IMR-90 (cell line): ENCODE measurements at regions not wholly inside any gene's neighbourhood (a gene's known extent, or its start where the extent isn't known, plus 50 kb on each side); places are given as distances from the start of the nearest gene placed in this dataset.

Experiments
- ATAC-seq: fragments of 200-7000 bp; cut with Tn5 transposase; 2 replicates; pipeline ENCODE4 v1.9.1; 2020; ENCODE audit warnings: low read depth, mild to moderate bottlenecking, moderate library complexity
- BruUV-seq: library from RNA; stranded (reverse); fragments of 400-500 nt; replicated peaks from 2 replicates; lab custom pipeline; 2021; lab: Mats Ljungman, UMichigan
- CTCF ChIA-PET: fragments of 300-600 bp; formaldehyde crosslinking; extraction: SDS; loops from one replicate; lab custom pipeline; 2021; ENCODE audit warnings: antibody characterized with exemption; lab: Yijun Ruan, JAX
- POLR2A ChIA-PET: fragments of 300-600 bp; sonication (Branson Sonifier 250); formaldehyde crosslinking; loops from one replicate; lab custom pipeline; 2022; ENCODE audit warnings: antibody characterized with exemption; ENCODE audit not compliant: unreplicated experiment; lab: Charles Lee
- DNase-seq: peaks from one replicate; pipeline ENCODE4 v3.0.0; 2013
- H2AFZ ChIP-seq: replicated peaks from 2 replicates; pipeline ENCODE3; 2013; ENCODE audit warnings: low read length, mild to moderate bottlenecking; ENCODE audit not compliant: poor library complexity
- H2AK5ac ChIP-seq: 2 replicates; pipeline ENCODE4 v1.6.1; 2013; ENCODE audit warnings: low read depth, low read length, inconsistent platforms
- H2AK9ac ChIP-seq: replicated peaks from 2 replicates; pipeline ENCODE3; 2013; ENCODE audit warnings: mild to moderate bottlenecking, low read depth, low read length, moderate library complexity; ENCODE audit not compliant: poor library complexity
- H2BK120ac ChIP-seq: 2 replicates; pipeline ENCODE4 v1.6.1; 2013; ENCODE audit warnings: low read depth, low read length, inconsistent platforms
- H2BK15ac ChIP-seq: 3 replicates; pipeline ENCODE4 v1.6.1; 2013; ENCODE audit warnings: low read depth, low read length, inconsistent platforms
- H2BK20ac ChIP-seq: 2 replicates; pipeline ENCODE4 v1.6.1; 2013; ENCODE audit warnings: low read depth, mild to moderate bottlenecking, inconsistent platforms, low read length, moderate library complexity
- H2BK5ac ChIP-seq: 2 replicates; pipeline ENCODE4 v1.6.1; 2013; ENCODE audit warnings: mild to moderate bottlenecking, low read depth, low read length, inconsistent platforms; ENCODE audit not compliant: poor library complexity, severe bottlenecking
- H3K14ac ChIP-seq: replicated peaks from 2 replicates; pipeline ENCODE4 v1.6.1; 2013; ENCODE audit warnings: low read depth, low read length, inconsistent platforms
- H3K18ac ChIP-seq: 2 replicates; pipeline ENCODE4 v1.6.1; 2013; ENCODE audit warnings: low read depth, low read length, control low read depth
- H3K23ac ChIP-seq: 2 replicates; pipeline ENCODE4 v1.6.1; 2013; ENCODE audit warnings: low read depth, low read length, inconsistent platforms
- H3K27ac ChIP-seq: 2 replicates; pipeline ENCODE4 v1.5.1; 2013; ENCODE audit warnings: mild to moderate bottlenecking, control low read depth, low read length; ENCODE audit not compliant: insufficient read depth
- H3K27me3 ChIP-seq: 2 replicates; pipeline ENCODE4 v1.6.1; 2013; ENCODE audit warnings: low read length; ENCODE audit not compliant: control insufficient read depth, insufficient read depth
- H3K36me3 ChIP-seq: 2 replicates; pipeline ENCODE4 v1.6.1; 2013; ENCODE audit warnings: low read length, mixed read lengths; ENCODE audit not compliant: control insufficient read depth, insufficient read depth
- H3K4ac ChIP-seq: 2 replicates; pipeline ENCODE4 v1.6.1; 2013; ENCODE audit warnings: low read depth, low read length, inconsistent platforms
- H3K4me1 ChIP-seq: 2 replicates; pipeline ENCODE4 v1.6.1; 2013; ENCODE audit warnings: low read length, mixed read lengths; ENCODE audit not compliant: control insufficient read depth, insufficient read depth
- H3K4me2 ChIP-seq: 2 replicates; pipeline ENCODE4 v1.6.1; 2013; ENCODE audit warnings: low read depth, mild to moderate bottlenecking, control low read depth, low read length, moderate library complexity
- H3K4me3 ChIP-seq: 2 replicates; pipeline ENCODE4 v1.5.1; 2013; ENCODE audit warnings: low read depth, mild to moderate bottlenecking, control low read depth, low read length, moderate library complexity; ENCODE audit not compliant: insufficient read depth
- H3K56ac ChIP-seq: 2 replicates; pipeline ENCODE4 v1.6.1; 2013; ENCODE audit warnings: low read length, inconsistent platforms; ENCODE audit not compliant: insufficient read depth; ENCODE audit errors: extremely low read depth
- H3K79me1 ChIP-seq, 2 experiments: 2 replicates each; pipeline ENCODE4 v1.6.1; 2013; ENCODE audit warnings: low read length in 2 of 2, inconsistent platforms in 1 of 2, low read depth in 1 of 2
- H3K9ac ChIP-seq: 2 replicates; pipeline ENCODE4 v1.6.1; 2013; ENCODE audit warnings: low read depth, low read length, control low read depth
- H3K9me1 ChIP-seq: 2 replicates; pipeline ENCODE4 v1.6.1; 2013; ENCODE audit warnings: low read length, inconsistent platforms; ENCODE audit not compliant: insufficient read depth
- H3K9me3 ChIP-seq: 2 replicates; pipeline ENCODE4 v1.6.1; 2013; ENCODE audit warnings: low read length; ENCODE audit not compliant: control insufficient read depth, insufficient read depth
- H4K20me1 ChIP-seq: 2 replicates; pipeline ENCODE4 v1.6.1; 2013; ENCODE audit warnings: low read length, inconsistent platforms; ENCODE audit not compliant: insufficient read depth
- H4K5ac ChIP-seq: 2 replicates; pipeline ENCODE4 v1.6.1; 2013; ENCODE audit warnings: mild to moderate bottlenecking, low read depth, low read length, control low read depth
- H4K8ac ChIP-seq, 2 experiments: 2 replicates each; pipeline ENCODE4 v1.6.1; 2013; ENCODE audit warnings: low read depth in 2 of 2, low read length in 2 of 2, control low read depth in 1 of 2, inconsistent platforms in 1 of 2
- H4K91ac ChIP-seq: 2 replicates; pipeline ENCODE4 v1.6.1; 2013; ENCODE audit warnings: low read depth, low read length, inconsistent platforms; ENCODE audit not compliant: insufficient read depth
- BHLHE40 ChIP-seq: fragments of 150-350 bp; IDR thresholded peaks from 2 replicates; pipeline ENCODE4 v1.6.1; 2016; ENCODE audit warnings: mild to moderate bottlenecking, low read depth, low read length
- CEBPB ChIP-seq: IDR thresholded peaks from 2 replicates; pipeline ENCODE4 v1.6.1; 2012; ENCODE audit warnings: low read depth, low read length, improper control_type of control experiment
- CHD1 ChIP-seq: IDR thresholded peaks from 2 replicates; pipeline ENCODE4 v1.6.1; 2012; ENCODE audit warnings: low read depth, low read length, improper control_type of control experiment
- FOS ChIP-seq: fragments of 150-350 bp; IDR thresholded peaks from 2 replicates; pipeline ENCODE4 v1.6.1; 2016; ENCODE audit warnings: low read depth, low read length
- MAFK ChIP-seq: IDR thresholded peaks from 2 replicates; pipeline ENCODE4 v1.6.1; 2012; ENCODE audit warnings: low read depth, low read length, improper control_type of control experiment
- MAZ ChIP-seq: IDR thresholded peaks from 2 replicates; pipeline ENCODE4 v1.6.1; 2012; ENCODE audit warnings: low read depth, mild to moderate bottlenecking, low read length, improper control_type of control experiment, moderate library complexity, borderline replicate concordance
- MXI1 ChIP-seq: IDR thresholded peaks from 2 replicates; pipeline ENCODE4 v1.6.1; 2012; ENCODE audit warnings: low read depth, mild to moderate bottlenecking, low read length, moderate library complexity, borderline replicate concordance
- NFE2L2 ChIP-seq: fragments of 150-350 bp; IDR thresholded peaks from 2 replicates; pipeline ENCODE4 v1.6.1; 2016; ENCODE audit warnings: low read depth, mild to moderate bottlenecking, low read length
- POLR2A ChIP-seq: IDR thresholded peaks from 2 replicates; pipeline ENCODE4 v1.6.1; 2012; ENCODE audit warnings: mild to moderate bottlenecking, low read depth, low read length
- RAD21 ChIP-seq: IDR thresholded peaks from 2 replicates; pipeline ENCODE4 v1.6.1; 2012; ENCODE audit warnings: low read length, improper control_type of control experiment
- RCOR1 ChIP-seq: IDR thresholded peaks from 2 replicates; pipeline ENCODE4 v1.6.1; 2012; ENCODE audit warnings: mild to moderate bottlenecking, low read length, improper control_type of control experiment; ENCODE audit not compliant: insufficient replicate concordance
- RFX5 ChIP-seq: IDR thresholded peaks from 2 replicates; pipeline ENCODE4 v1.8.0; 2012; ENCODE audit warnings: low read depth, mild to moderate bottlenecking, low read length, moderate library complexity
- SMC3 ChIP-seq: fragments of 150-350 bp; IDR thresholded peaks from 2 replicates; pipeline ENCODE4 v1.6.1; 2016; ENCODE audit warnings: low read depth, mild to moderate bottlenecking, antibody characterized with exemption, low read length, moderate library complexity
- WGBS, 2 experiments: methylation state at CpG; one replicate each; pipeline versions ENCODE4 v1.1.5 to v1.1.7; 2013; ENCODE audit warnings: missing lambda C conversion rate in 2 of 2; ENCODE audit not compliant: insufficient read length in 1 of 2; ENCODE audit errors: extremely low coverage in 2 of 2; 5-methylcytosine and 5-hydroxymethylcytosine counted together
- dilution Hi-C: fragments of 300-500 bp; cut with HindIII; formaldehyde crosslinking; loops from one replicate; pipeline ENCODE4 v1.14.3; 2018; ENCODE audit warnings: low sequenced_read_pairs; ENCODE audit not compliant: unreplicated experiment
- in situ Hi-C: fragments of 300-500 bp; cut with MboI; formaldehyde crosslinking; loops from 3 replicates; pipeline ENCODE4 v1.14.3; 2019; ENCODE audit warnings: low sequenced_read_pairs, inconsistent platforms, mixed read lengths
- intact Hi-C: fragments of 100-400 bp; cut with micrococcal nuclease; formaldehyde crosslinking; loops from 2 replicates; pipeline ENCODE4 v1.10.0; 2022
- TF ChIP-seq, protein P1 (sequence below): fragments of 150-350 bp; IDR thresholded peaks from 2 replicates; pipeline ENCODE4 v1.6.1; 2016; ENCODE audit warnings: low read depth, mild to moderate bottlenecking, low read length, moderate library complexity, borderline replicate concordance
- TF ChIP-seq, protein P2 (sequence below): fragments of 150-350 bp; IDR thresholded peaks from 2 replicates; pipeline ENCODE4 v1.6.1; 2017; ENCODE audit warnings: mild to moderate bottlenecking, antibody characterized with exemption, low read length, low read depth
- TF ChIP-seq, protein P3 (sequence below): conservative IDR thresholded peaks from 2 replicates; pipeline ENCODE4 v1.5.1; 2012; ENCODE audit warnings: mild to moderate bottlenecking, low read depth, low read length, improper control_type of control experiment

DNA sequence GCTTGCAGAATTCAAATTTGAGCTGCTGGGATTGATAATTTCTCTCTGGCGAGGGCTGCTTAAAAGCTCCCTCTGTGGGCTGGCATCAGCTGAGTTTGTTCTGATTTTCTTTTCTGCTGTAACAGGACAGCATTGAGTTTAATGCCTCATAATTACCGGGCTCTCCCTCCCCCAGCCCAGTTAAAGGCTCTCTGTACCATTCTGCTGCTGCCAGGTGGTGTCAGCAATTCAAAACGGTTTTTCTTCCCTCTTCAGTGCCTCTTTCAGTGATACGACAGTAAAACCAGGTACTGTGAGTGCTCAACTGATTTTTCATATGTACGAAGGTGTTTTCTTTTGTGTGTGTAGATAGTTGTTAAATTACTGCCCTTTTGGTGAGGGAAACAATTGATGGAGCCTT, 509.3 kb upstream of the CTNND2 start:
- Histone ChIP-seq H2BK15ac (no peak overlapping the region), H2AK9ac (no peak overlapping the region), H3K23ac (no peak overlapping the region), H3K79me1 (no peaks in the 10 kb centered on the region), H3K56ac (no peak overlapping the region), H2BK20ac (no peak overlapping the region), H4K20me1 (no peaks in the 10 kb centered on the region), H2AFZ (no peak overlapping the region), H3K9ac (no peak overlapping the region), H3K14ac (no peak overlapping the region), H3K36me3 (no peaks in the 10 kb centered on the region), H3K9me1 (no peaks in the 10 kb centered on the region), H2BK120ac (no peak overlapping the region), H3K9me3 (peaks cover 15% of the 10 kb centered on the region), H3K27ac (no peak overlapping the region), H4K8ac (no peak overlapping the region), H3K18ac (no peak overlapping the region), H3K4me3 (no peak overlapping the region), H2BK5ac (no peak overlapping the region), H3K4ac (no peak overlapping the region), H4K91ac (no peak overlapping the region), H3K4me2 (no peak overlapping the region), H4K5ac (no peak overlapping the region), H3K27me3 (no peaks in the 10 kb centered on the region), H2AK5ac (no peak overlapping the region), H3K4me1 (no peaks in the 10 kb centered on the region)
- in situ Hi-C loops (no loop called here), dilution Hi-C loops (no loop called here), intact Hi-C loops (no loop called here)
- TF ChIP-seq NFE2L2 (no peak), RFX5 (no peak), CHD1 (no peak), RCOR1 (no peak), MAZ (no peak), MXI1 (no peak), BHLHE40 (no peak), CEBPB (no peak), SMC3 (no peak), MAFK (no peak), POLR2A (no peak), RAD21 (no peak), FOS (no peak)
- TF ChIP-seq, protein P1, sequence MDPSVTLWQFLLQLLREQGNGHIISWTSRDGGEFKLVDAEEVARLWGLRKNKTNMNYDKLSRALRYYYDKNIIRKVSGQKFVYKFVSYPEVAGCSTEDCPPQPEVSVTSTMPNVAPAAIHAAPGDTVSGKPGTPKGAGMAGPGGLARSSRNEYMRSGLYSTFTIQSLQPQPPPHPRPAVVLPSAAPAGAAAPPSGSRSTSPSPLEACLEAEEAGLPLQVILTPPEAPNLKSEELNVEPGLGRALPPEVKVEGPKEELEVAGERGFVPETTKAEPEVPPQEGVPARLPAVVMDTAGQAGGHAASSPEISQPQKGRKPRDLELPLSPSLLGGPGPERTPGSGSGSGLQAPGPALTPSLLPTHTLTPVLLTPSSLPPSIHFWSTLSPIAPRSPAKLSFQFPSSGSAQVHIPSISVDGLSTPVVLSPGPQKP, result no peak
- TF ChIP-seq, protein P2, sequence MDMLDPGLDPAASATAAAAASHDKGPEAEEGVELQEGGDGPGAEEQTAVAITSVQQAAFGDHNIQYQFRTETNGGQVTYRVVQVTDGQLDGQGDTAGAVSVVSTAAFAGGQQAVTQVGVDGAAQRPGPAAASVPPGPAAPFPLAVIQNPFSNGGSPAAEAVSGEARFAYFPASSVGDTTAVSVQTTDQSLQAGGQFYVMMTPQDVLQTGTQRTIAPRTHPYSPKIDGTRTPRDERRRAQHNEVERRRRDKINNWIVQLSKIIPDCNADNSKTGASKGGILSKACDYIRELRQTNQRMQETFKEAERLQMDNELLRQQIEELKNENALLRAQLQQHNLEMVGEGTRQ, result no peak
- TF ChIP-seq, protein P3, sequence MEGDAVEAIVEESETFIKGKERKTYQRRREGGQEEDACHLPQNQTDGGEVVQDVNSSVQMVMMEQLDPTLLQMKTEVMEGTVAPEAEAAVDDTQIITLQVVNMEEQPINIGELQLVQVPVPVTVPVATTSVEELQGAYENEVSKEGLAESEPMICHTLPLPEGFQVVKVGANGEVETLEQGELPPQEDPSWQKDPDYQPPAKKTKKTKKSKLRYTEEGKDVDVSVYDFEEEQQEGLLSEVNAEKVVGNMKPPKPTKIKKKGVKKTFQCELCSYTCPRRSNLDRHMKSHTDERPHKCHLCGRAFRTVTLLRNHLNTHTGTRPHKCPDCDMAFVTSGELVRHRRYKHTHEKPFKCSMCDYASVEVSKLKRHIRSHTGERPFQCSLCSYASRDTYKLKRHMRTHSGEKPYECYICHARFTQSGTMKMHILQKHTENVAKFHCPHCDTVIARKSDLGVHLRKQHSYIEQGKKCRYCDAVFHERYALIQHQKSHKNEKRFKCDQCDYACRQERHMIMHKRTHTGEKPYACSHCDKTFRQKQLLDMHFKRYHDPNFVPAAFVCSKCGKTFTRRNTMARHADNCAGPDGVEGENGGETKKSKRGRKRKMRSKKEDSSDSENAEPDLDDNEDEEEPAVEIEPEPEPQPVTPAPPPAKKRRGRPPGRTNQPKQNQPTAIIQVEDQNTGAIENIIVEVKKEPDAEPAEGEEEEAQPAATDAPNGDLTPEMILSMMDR, result no peak
- DNase-seq (no peak), ATAC-seq (no peak)
- ChIA-PET POLR2A (no interaction called here), CTCF (no interaction called here)
- BruUV-seq, result no TSS peak
- WGBS, 2 experiments, result no CpG with 5 or more reads among the region's 5 CpGs
